Glomerular visceral epithelial cell (primary cell): ENCODE measurements at regions not wholly inside any gene's neighbourhood (a gene's known extent, or its start where the extent isn't known, plus 50 kb on each side); places are given as distances from the start of the nearest gene placed in this dataset.
A peak's percentile ranks its signal among the peaks of the same experiment; 100 is the strongest.

Experiments
- DNase-seq: peaks from one replicate; pipeline ENCODE4 v3.0.0-alpha.2; 2016; ENCODE audit errors: extremely low spot score

DNA sequence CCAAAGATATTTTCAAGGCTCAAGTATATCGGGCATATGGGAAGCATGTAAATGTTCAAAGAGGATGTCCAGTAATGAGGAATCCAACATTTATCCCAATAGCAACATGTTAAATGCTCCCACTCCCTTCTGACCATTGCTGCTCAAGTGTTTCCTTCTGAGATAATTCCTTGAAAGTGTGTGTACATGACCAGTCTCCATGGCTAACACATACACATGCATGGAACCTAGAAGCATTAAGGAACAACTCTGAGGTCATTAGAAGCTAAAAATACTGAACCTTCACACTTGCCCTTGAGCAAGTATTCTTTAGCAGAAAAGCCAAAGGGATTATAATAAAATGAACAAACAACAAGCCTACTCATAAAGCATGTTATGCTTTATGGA is 433.8 kb upstream of the TCF4 start:
- no peak for DNase-seq

DNA sequence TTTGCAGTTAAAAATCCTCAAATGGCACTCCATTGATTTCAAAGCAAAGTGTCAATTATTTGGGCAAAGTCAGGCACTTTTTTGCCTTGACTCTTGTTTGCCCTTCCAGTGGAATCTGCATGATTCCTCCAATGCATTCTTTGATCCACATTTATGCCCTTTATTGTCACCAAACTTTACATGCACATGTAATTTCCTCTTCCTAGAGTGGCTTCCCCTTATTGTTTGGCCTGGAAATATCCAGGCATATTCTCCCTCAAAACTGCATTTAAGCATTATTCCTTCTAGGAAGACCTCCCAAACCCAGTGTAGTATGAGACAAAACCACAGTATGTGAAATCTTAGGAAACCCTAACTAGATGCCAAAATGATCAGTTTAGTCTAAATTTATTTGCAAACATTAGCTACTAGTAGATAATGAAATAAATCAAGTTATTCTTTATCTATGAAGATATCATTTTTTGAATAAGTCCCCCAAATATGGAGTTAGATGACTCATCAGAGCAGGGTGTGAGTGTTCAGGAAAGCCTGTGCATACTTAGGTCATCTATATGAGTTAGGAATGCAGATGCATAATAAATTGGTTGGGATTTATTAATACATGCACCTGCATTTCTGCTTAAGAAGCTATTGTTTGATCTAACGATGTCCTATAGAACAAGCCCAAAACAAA is 433.3 kb upstream of the TCF4 start:
- DNase-seq: no peak

DNA sequence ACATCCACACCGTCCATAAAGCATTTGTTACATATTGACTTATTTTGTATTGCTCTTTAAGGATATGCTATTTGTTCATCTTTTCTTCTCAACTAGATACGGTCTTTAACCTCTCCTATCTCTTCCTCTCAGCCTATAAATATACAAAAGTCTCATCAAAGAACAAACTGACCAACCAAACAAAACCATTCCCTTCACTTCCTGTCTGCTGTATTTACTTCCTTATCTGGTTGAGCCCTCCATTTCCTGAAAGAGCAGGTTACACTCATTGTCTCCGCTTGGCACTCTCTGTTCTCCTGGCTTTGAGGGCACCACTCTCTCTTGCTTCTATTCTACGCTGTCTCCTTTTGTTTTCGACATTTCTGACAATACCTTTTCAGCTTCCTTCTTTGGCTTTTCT is 431.9 kb upstream of the TCF4 start:
- no peak for DNase-seq

DNA sequence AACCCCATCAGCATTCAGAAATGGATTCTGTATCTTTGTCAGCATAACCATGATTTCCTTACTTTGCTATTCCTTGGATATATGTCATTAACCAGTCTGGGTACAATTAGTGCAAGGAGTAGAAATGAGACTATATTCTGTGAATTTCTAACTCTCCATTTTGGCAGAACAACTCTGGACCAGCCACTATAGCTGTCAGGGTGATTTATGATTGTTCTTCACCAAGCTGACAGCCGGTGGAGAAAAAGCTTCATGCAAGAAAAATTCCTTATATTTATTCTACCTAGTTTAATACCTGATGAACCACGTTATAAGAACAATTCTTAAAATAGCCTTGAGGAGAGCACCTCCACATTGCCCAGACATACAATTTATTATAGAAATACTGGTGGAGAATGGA is 431.2 kb upstream of the TCF4 start:
- no peak for DNase-seq

DNA sequence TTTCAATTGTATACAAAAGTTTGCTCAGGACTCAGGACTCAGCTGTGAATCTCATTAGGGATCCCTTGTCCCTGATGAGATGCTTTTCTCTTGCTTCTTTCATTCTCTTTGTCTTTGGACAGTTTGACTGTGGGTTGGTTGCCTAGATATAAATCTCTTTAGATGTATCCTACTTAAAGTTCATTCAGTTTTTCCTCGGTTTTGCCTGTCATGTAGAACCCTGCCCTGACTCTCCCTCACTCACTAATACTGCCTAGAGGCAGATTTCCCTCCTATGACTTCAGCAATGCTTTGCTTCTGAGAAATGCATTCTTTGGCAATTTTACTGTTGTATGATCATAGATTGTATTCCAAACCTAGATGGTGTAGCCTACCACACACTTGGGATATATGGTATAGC is 421.4 kb upstream of the TCF4 start:
- DNase-seq: no peak

DNA sequence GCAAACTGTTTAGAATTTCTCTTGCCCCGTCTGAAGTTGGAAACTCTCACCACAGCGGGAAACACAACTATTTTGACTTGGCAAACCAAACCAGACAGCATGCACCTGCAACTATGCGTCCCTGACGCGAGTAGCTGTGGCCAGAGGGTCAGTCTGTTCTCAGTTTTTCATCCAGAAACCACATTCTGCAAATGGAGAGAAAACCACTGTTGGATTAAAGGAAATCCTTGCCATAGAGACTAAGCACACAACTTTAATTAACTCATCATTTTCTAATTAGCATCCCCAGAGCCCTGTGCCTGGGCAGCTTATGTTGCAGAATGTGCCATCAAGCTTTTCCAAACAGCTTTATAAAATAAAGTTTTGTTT is 415.7 kb upstream of the TCF4 start:
- no peak for DNase-seq

DNA sequence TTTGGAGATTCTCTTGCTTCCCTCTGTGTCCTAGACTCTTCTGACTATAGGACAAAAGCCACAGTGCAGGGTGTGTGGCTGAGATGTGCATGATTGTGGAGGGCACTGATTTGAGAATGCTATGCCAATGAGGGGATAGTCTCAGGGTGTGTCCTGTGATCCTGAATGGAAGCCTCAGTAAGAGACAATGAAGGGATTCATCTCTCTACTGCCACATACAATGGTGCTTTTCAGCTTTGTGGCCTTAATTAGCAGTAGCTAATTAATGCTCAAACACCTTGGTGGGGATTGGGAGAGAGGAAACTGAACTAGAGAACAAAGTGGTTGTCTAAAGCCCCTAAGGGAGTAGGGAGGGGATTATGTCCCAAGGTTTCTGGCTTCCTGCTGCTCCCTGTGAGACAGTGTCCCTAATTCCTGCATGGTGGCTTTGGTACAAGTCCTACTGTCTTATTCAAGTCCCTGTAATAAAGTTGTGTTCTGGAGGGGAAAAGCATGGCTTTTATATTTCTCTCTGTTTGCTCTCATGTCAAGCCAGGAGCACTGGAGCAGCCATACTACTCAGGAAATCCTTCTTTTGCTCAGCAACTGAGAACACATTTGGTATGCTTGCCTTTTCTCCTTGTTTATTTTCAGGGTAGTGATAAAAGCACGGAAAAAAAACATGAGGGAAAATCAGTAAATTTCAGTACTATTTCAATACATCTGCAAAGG is 415.2 kb upstream of the TCF4 start:
- no peak for DNase-seq

DNA sequence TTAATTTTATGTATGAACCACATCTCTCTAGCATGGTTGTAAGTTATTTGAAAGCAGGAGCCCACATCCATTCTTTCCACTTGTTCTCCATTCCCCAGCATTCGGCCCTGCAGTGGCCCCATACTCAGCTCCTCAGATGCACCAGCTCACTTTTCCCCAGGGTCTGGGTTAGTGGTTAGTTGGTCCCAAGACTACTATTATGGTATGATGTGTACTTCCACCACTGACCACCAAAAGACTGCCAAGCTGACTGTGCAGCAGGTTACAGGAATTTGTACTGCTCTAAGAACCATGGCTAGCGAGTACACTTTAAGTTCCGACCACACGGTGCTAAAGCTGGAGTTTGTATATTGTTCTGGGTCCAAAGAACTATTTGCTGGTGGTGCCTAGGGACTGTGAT is 413.6 kb upstream of the TCF4 start:
- DNase-seq: no peak

DNA sequence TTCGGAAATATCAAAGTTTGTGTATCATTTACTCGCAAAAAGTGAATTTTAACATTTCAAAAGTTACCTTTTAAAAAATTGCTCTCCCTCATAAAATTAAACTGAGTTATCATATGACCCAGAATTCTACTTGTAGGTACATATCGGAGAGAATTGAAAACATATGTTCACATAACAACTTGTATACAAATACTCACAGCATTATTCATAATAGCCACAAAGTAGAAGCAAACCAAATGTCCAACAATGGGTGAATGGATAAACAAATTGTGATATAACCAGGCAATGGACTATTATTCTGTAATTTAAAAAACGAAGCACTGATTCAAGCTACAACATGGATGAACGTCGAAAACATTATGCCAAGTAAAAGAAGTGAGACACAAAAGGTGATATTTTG is 412.0 kb upstream of the TCF4 start:
- DNase-seq: no peak

DNA sequence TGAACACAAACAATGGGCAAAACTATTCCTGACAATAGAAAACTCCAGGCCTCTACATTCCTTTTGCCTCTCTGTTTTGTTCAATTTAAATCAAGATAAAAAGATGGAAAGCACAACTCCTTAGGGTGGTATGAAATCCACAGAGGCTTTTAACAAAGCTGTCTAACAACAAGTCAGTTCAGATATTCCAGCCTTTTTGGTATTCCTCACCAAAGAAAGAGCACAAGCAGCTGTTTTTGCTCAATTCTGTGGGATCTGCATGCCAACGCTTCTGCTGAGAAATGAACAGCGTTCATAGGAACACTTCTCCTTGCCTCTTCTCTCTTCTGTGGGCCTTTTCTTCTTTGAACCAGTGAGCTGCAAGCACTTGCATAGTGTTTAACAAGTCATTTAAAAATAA is 411.6 kb upstream of the TCF4 start:
- DNase-seq: no peak

DNA sequence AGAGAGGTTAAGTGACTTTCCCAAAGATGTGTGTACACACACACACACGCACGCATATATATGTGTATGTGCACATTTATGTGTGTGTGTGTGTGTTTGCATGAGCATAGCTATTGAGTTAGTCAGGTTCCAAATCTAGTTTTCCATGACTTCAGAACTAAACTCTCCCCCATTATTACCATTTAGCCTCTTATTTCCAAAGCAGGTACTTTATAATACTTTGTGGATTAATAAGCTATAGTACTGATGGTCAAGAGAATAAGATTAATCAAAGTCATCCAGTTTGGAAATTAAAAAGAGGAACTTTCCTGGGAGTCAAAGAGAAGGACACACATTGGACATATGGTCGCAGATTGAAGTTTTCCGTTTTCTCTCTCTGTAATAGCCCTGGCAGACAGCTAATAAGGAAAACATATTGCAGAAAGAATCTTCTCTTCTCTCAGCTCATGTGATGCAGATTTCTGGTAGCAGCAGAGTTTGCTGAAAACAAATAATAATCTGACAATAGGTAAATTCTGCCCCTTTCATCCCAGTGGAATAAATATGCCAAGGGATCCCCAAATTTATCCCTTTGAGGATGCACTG is 410.9 kb upstream of the TCF4 start:
- DNase-seq: no peak

DNA sequence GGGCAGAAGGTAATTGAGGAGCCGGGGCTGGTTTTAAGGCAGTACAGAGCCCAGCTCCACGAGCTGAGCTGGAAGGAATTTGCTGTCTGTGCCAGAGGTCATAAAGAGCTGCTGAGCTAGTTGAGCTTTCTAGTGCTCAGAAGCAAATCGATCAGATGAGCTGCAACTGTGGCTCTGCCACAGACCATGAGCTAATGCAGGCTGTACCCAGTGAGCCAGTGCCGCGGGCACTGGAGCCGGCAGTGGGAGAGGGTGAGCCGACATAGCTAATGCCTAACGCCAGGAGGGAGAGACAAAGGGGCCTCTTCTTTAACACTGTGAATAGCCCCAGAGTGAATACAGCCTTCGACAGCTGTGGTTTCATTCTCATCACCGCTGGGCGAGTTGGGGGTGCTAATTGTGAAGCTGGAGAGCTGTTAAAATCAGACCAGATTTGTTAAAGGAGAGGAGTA is 410.1 kb upstream of the TCF4 start:
- peak; percentile 60 for DNase-seq

DNA sequence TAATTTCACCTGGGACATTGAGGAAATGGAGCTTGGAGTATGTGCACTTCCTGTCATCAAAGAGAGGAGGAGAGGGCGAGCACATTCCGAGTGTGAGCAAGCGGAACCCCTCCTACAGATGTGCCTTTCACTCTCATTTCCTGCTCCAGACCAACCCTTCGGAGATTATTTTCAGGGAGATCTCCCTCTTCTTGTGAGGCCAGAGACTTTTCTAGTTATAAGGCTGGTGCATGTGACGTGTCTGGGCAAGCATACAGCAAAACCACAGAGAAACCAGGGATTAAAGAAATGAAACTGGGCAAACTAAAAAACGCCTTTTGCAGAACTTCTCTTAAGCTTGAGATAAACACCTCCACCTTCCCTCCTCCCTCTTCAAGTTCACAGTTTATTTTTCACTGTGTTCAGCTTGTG is 409.2 kb upstream of the TCF4 start:
- DNase-seq: peak; percentile 23

DNA sequence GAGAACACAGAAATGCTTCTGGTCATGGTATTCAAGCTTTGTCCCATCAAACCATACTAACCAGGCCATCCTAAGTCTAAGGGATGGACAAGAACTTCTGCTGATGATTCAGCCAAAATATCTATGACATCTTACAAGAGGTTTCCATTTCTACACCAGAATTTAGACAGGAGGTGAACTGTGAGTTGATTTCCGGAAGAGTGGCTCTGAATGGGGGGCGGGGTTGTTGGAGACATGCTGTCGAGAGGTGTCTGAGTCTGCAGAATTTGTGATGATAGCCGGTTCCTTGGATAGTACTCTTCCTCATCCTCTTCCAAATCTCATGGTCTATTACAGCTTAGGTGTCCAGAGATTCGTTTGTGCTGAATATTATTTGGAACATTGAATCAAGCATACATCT is 408.7 kb upstream of the TCF4 start:
- no peak for DNase-seq

DNA sequence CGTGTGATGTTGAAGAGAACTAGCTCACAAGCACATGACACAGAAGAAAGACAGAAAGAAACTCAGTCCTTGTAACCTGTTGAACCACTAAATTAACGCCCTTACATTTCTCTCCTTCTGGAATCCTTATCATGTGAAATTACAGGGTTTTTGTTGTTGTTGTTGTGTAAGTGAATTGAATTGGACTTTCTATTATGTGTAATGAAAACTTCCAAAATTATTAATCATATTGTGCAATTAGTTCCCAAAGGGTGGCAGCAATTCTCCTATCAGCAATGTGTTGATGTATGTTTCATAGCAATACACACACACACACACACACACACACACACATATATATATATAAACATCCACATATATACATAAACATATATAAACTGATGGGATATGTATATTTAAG is 402.2 kb upstream of the TCF4 start:
- DNase-seq: no peak

DNA sequence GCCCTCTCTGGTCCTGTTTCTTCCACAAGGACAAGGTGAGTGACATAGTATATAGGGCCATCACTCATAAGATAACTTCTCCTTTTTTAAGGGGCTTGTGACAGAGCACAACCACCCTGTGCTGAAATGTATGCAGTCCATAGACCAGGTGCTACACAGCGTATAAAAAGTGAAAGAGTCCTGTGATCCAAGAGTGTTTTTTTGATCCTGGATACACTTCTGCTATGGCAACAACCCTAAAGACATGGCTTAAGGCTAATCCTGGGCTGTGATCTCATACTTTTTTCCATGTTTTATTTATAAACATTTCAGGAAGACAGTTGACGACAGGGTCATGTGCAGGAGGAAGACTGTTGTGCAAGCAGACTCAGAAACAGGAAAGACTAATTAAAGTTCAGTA is 400.5 kb upstream of the TCF4 start:
- DNase-seq: no peak

DNA sequence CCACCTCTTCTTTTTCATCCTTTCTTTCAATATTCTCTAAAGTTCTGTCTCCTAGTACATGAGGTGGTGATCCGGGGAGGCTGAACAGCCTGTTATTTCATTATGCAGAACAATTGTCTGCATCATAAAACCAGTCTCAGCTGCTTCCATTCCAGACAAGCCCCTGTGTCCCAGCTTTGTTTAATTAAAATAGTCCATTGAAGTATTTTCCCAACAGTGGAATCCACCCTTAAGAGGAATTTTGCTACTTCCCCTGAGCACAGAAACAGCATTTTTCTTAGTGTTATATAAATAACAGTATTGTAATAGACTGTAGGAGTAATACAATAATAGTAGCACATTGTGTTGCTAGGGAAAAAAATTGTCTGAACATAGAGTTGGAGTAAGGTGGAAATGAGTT is 395.4 kb upstream of the TCF4 start:
- DNase-seq: no peak

DNA sequence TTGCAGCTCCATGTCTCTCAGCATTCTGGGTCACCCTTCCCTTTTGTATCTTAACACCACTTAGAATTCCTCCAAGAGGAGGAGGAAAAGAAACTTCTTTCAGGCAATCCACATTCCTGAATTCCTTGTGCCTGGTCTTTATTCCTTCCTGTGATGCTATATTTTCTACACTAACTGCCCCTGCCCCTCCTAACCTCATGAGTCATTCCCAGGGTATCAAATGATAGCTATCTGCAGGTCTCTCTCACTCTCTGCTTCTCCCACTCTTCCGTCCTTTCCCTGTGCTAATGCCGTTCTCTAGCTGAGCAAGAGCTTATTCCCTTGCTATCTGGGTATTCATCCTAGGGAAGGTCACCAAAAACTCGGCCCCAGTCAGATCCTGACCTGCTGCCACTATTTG is 395.0 kb upstream of the TCF4 start:
- DNase-seq: no peak

DNA sequence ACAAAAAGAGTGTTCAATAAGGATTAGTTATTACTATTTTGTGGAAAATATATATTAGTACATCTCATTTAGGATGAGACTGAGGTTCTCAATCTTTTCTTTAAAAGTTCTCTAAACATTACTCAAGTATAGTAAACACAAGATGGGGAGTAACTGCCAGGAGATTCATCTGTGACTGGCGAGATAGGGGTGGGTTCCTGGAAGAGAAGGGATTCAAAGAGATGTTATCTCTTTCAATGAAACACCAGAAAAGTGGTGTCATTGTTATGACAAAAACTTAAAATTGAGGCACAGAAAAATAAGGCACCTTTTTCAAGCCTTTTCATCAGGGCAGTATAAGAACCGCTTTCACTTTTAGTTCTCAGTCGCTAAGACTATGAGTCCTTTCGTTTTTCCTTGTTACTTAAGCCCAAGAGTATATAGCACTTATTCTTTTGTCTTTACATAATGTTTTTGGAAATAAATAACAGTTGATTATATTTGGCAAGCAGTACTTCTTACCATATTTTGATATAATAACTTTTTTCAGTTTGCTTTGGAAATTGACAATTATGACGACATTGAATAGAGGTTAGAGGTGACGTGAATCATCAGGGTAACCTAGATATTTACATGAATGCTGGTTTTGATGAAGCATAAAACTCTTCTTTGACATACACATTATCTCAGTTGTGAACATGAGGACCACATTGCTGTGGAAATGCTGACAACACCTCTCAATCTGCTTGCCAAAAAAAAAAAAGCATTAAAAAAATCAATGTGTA is 393.9 kb upstream of the TCF4 start:
- DNase-seq: no peak

DNA sequence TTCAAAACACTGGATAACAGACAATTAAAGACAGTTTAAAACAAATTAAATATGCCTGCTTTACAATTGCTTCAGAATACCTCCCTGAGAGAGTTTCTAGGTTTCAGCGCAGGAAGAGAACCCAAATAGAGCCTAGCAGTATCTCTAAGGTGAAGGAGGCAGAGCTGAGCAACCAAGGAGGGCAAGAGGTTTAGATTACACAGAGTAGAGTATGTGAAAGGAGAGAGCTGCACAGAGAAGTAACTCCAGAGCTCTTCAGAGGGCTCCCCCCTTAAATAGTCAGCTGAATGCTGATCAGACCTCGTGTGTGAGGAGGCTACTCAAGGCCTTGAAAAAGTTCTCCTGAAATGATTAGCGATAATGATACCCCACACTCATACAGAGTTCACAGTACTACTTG is 386.5 kb upstream of the TCF4 start:
- no peak for DNase-seq

DNA sequence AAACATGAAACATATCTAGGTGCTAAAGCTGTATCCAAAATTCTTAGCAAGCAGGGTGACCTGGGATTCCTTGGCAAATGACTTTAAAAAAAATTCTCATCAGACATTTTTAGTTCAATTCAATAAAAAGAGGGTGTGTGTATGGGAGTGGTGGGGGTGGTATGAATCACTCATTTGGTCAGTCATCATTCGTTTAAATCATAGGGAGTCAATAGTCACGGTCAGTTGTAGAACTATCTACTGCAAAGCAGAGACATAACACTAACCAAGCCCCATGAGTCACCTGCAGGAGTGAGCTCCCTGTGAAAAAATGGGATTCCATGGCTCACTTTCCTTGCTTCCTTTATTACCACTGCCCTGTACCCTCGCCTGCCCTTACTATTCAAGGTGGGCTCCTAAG is 380.6 kb upstream of the TCF4 start:
- no peak for DNase-seq

DNA sequence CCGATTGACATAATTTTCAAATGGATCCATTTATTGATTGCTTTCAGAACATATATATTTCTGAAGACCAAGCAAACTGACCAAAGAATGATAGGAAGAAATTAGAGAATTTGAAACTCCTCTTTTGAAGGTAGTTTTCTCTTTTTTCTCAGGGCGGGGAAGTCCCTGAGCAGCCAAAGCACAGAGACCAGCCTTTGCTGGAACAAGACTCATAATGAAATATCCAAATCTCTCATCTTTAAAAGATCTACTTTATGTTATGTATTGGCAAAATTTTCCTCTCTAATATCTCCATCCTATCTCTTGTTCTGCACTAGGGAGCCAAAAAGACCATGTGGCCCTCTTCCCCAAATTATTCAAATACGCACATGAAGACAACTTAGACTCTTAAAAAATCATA is 379.0 kb upstream of the TCF4 start:
- DNase-seq: no peak

DNA sequence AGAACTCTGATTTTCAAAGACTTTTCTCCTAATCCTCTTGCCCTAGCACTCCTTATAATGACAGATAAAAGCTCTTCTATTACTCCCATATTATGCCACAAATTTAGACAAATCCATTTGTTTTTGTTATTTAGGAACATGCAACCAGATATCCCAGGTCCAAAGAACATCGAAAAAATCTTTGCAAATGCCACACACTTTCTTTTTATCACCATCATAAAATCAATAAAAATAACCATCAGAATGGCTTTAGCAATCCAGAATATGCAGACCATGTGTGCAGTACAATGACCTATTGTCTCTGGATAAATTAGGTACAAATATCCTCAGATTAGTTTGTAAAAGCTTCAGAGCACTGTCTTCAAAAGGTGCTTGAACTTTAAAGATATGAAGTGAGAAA is 376.2 kb upstream of the TCF4 start:
- no peak for DNase-seq
